HCT116 (cell line): ENCODE measurements at regions not wholly inside any gene's neighbourhood (a gene's known extent, or its start where the extent isn't known, plus 50 kb on each side); places are given as distances from the start of the nearest gene placed in this dataset.

Source experiments
- ATAC-seq: fragments of 200-7000 bp; cut with Tn5 transposase; 2 replicates; pipeline ENCODE4 v1.9.1; 2020; ENCODE audit warnings: mild to moderate bottlenecking, moderate library complexity
- BruUV-seq: library from RNA; stranded (reverse); fragments of 400-500 nt; replicated peaks from 2 replicates; lab custom pipeline; 2021; lab: Mats Ljungman, UMichigan
- CTCF ChIA-PET: fragments of 300-600 bp; sonication (Branson Sonifier 250); formaldehyde crosslinking; loops from one replicate; lab custom pipeline; 2021; ENCODE audit warnings: antibody characterized with exemption; lab: Charles Lee
- POLR2A ChIA-PET: fragments of 300-600, 350-600 bp; sonication (Branson Sonifier 250); formaldehyde crosslinking; loops from one replicate; lab custom pipeline; 2021; ENCODE audit warnings: antibody characterized with exemption; lab: Charles Lee
- RAD21 ChIA-PET, 2 experiments: fragments of 300-600 bp; sonication (Branson Sonifier 250); formaldehyde crosslinking; loops; one replicate each; lab custom pipeline; 2023; ENCODE audit warnings: low total read pairs in 2 of 2; ENCODE audit not compliant: uncharacterized antibody in 2 of 2, unreplicated experiment in 2 of 2, low non-redundant PET in 1 of 2; lab: Charles Lee
- DNase-seq: peaks from one replicate; pipeline ENCODE4 v3.0.0-alpha.2; 2010; ENCODE audit warnings: low read depth, low spot score
- H2AFZ ChIP-seq: fragments of 200-600 bp; shearing (Covaris generic), sonication (generic); 2 replicates; pipeline ENCODE4 v1.6.1; 2017; ENCODE audit warnings: low read depth, mixed run types, mixed read lengths, antibody characterized with exemption, low read length; ENCODE audit not compliant: poor library complexity, severe bottlenecking
- H3K27ac ChIP-seq: 2 replicates; pipeline ENCODE4 v1.5.1; 2012; ENCODE audit warnings: low read depth, low read length
- H3K27me3 ChIP-seq: fragments of 200-600 bp; sonication (generic); 2 replicates; pipeline ENCODE4 v1.6.1; 2016; ENCODE audit warnings: mixed run types, low read length, mixed read lengths; ENCODE audit not compliant: insufficient read depth
- H3K36me3 ChIP-seq, 2 experiments: fragments of 200-500 bp in 1 of 2; fragments of 200-600 bp in 1 of 2; sonication (Bioruptor generic) in 1 of 2; sonication (generic) in 1 of 2; 2 replicates each; pipeline versions ENCODE4 v1.5.1 to v1.6.1; 2014 to 2016; ENCODE audit warnings: low read length in 2 of 2, inconsistent platforms in 1 of 2, mixed read lengths in 1 of 2, mixed run types in 1 of 2; ENCODE audit not compliant: insufficient read depth in 2 of 2, control insufficient read depth in 1 of 2
- H3K4me1 ChIP-seq, 2 experiments: fragments of 200-600 bp in 1 of 2; sonication (generic) in 1 of 2; 2 replicates each; pipeline versions ENCODE4 v1.5.1 to v1.6.1; 2012 to 2017; ENCODE audit warnings: low read length in 2 of 2, inconsistent platforms in 1 of 2, mild to moderate bottlenecking in 1 of 2, mixed read lengths in 1 of 2, mixed run types in 1 of 2, moderate library complexity in 1 of 2; ENCODE audit not compliant: insufficient read depth in 2 of 2, control insufficient read depth in 1 of 2
- H3K4me2 ChIP-seq: fragments of 200-600 bp; sonication (generic); 2 replicates; pipeline ENCODE4 v1.6.1; 2017; ENCODE audit warnings: mixed run types, low read length, mixed read lengths
- H3K4me3 ChIP-seq, 2 experiments: fragments of 200-600 bp in 1 of 2; sonication (generic) in 1 of 2; replicated peaks in 1 of 2; 2 replicates each; pipeline ENCODE4 v1.5.1; 2011 to 2016; ENCODE audit warnings: low read length in 2 of 2, control low read depth in 1 of 2, low read depth in 1 of 2, mild to moderate bottlenecking in 1 of 2, mixed read lengths in 1 of 2, mixed run types in 1 of 2
- H3K79me2 ChIP-seq: fragments of 200-600 bp; sonication (generic); 2 replicates; pipeline ENCODE4 v1.6.1; 2017; ENCODE audit warnings: mild to moderate bottlenecking, mixed run types, low read length, moderate library complexity, mixed read lengths; ENCODE audit not compliant: insufficient read depth
- H3K9ac ChIP-seq: fragments of 200-600 bp; sonication (generic); 2 replicates; pipeline ENCODE4 v1.6.1; 2016; ENCODE audit warnings: low read length, mixed read lengths
- H3K9me2 ChIP-seq: fragments of 200-600 bp; sonication (generic), shearing (Covaris generic); 2 replicates; pipeline ENCODE4 v1.6.1; 2017; ENCODE audit warnings: mixed run types, mild to moderate bottlenecking, moderate library complexity; ENCODE audit not compliant: insufficient read depth
- H3K9me3 ChIP-seq, 2 experiments: fragments of 200-500 bp in 1 of 2; fragments of 200-600 bp in 1 of 2; sonication (Bioruptor generic) in 1 of 2; sonication (generic) in 1 of 2; 2 replicates each; pipeline ENCODE4 v1.6.1; 2014 to 2017; ENCODE audit warnings: low read length in 2 of 2, mixed read lengths in 2 of 2, inconsistent platforms in 1 of 2, low read depth in 1 of 2, mild to moderate bottlenecking in 1 of 2, mixed run types in 1 of 2, moderate library complexity in 1 of 2; ENCODE audit not compliant: control insufficient read depth in 1 of 2, insufficient read depth in 1 of 2
- H4K20me1 ChIP-seq: fragments of 200-600 bp; sonication (generic), shearing (Covaris generic); 2 replicates; pipeline ENCODE4 v1.6.1; 2017; ENCODE audit warnings: mixed run types, mild to moderate bottlenecking, moderate library complexity; ENCODE audit not compliant: insufficient read depth
- CEBPB ChIP-seq: IDR thresholded peaks from 2 replicates; pipeline ENCODE4 v1.6.1; 2012; ENCODE audit warnings: low read depth
- EGR1 ChIP-seq: IDR thresholded peaks from 2 replicates; pipeline ENCODE4 v1.6.1; 2012; ENCODE audit warnings: low read depth
- EZH2 ChIP-seq: fragments of 200-600 bp; sonication (generic); IDR thresholded peaks from 2 replicates; pipeline ENCODE4 v1.6.1; 2017; ENCODE audit warnings: antibody characterized with exemption, mixed run types
- EZH2phosphoT487 ChIP-seq: fragments of 200-600 bp; IDR thresholded peaks from 2 replicates; pipeline ENCODE4 v1.6.1; 2018; ENCODE audit warnings: antibody characterized with exemption, borderline replicate concordance
- JUND ChIP-seq: IDR thresholded peaks from 2 replicates; pipeline ENCODE4 v1.6.1; 2012
- POLR2AphosphoS5 ChIP-seq: IDR thresholded peaks from 2 replicates; pipeline ENCODE4 v1.6.1; 2011; ENCODE audit warnings: mild to moderate bottlenecking, low read depth, low read length, moderate library complexity
- RAD21 ChIP-seq: IDR thresholded peaks from 2 replicates; pipeline ENCODE4 v1.6.1; 2012; ENCODE audit warnings: low read depth, mild to moderate bottlenecking
- SIN3A ChIP-seq: IDR thresholded peaks from 2 replicates; pipeline ENCODE4 v1.6.1; 2012; ENCODE audit warnings: low read depth
- SP1 ChIP-seq: IDR thresholded peaks from 2 replicates; pipeline ENCODE4 v1.6.1; 2012; ENCODE audit warnings: low read depth
- SRF ChIP-seq: IDR thresholded peaks from 2 replicates; pipeline ENCODE4 v1.6.1; 2012; ENCODE audit warnings: low read depth
- YY1 ChIP-seq: IDR thresholded peaks from 2 replicates; pipeline ENCODE4 v1.6.1; 2011; ENCODE audit warnings: low read length, low read depth, moderate library complexity, mild to moderate bottlenecking; ENCODE audit not compliant: insufficient replicate concordance; ENCODE audit errors: extremely low read depth
- ZFX ChIP-seq: fragments of 450-650 bp; IDR thresholded peaks from 2 replicates; pipeline ENCODE4 v1.6.1; 2017
- intact Hi-C: fragments of 100-400 bp; cut with micrococcal nuclease; formaldehyde crosslinking; loops from 2 replicates; pipeline ENCODE4 v1.10.0; 2022
- TF ChIP-seq, protein P1 (sequence below): IDR thresholded peaks from 2 replicates; pipeline ENCODE4 v1.6.1; 2012
- TF ChIP-seq, protein P2 (sequence below): IDR thresholded peaks from 2 replicates; pipeline ENCODE4 v1.6.1; 2012
- TF ChIP-seq, protein P3 (sequence below): IDR thresholded peaks from 2 replicates; pipeline ENCODE4 v1.6.1; 2012; ENCODE audit warnings: low read depth
- TF ChIP-seq, protein P4 (sequence below), 3 experiments: fragments of 200-600 bp in 1 of 3; sonication (generic) in 1 of 3; IDR thresholded peaks in 2 of 3; conservative IDR thresholded peaks in 1 of 3; 2 replicates each; pipeline ENCODE4 v1.5.1; 2012 to 2017; ENCODE audit warnings: low read depth in 2 of 3, low read length in 2 of 3, antibody characterized with exemption in 1 of 3, borderline replicate concordance in 1 of 3, control low read depth in 1 of 3, mild to moderate bottlenecking in 1 of 3, mixed read lengths in 1 of 3, mixed run types in 1 of 3, moderate library complexity in 1 of 3; ENCODE audit not compliant: insufficient read depth in 1 of 3

DNA sequence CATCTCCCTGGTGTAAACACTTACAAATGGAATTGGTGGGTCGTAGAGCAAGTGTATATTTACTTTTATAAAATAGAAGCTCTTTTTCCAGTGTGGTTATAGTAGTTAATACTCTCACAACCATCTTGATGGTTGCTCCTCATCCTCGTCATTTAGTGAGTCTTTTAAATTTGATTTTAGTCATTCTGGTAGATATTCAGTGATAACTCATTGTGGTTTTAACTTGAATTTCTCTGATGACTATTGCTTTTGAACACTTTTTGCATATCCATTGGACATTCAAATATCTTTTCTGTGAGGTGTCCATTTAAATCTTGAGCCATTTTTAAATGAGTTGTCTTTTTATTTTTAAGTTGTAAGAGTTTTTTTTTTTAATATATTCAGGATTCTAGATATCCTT is 189.2 kb upstream of the PHACTR1 start:
- ATAC-seq = no peak
- Histone ChIP-seq H4K20me1 (no peaks in the 10 kb centered on the region), H2AFZ (no peak overlapping the region), H3K9me3 (no peaks in the 10 kb centered on the region), H3K4me2 (no peak overlapping the region), H3K9me2 (no peaks in the 10 kb centered on the region), H3K4me3 (no peak overlapping the region), H3K4me1 (no peaks in the 10 kb centered on the region), H3K36me3 (no peaks in the 10 kb centered on the region), H3K27me3 (no peaks in the 10 kb centered on the region), H3K79me2 (no peaks in the 10 kb centered on the region), H3K9ac (no peak overlapping the region), H3K27ac (no peak overlapping the region)
- ChIA-PET POLR2A (no interaction called here), RAD21 (no interaction called here), CTCF (no interaction called here)
- no TSS peak for BruUV-seq
- intact Hi-C loops = no loop called here
- DNase-seq = no peak
- TF ChIP-seq, protein P1, sequence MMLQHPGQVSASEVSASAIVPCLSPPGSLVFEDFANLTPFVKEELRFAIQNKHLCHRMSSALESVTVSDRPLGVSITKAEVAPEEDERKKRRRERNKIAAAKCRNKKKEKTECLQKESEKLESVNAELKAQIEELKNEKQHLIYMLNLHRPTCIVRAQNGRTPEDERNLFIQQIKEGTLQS = no peak
- TF ChIP-seq ZFX = no peak
- no peak for TF ChIP-seq POLR2AphosphoS5
- no peak for TF ChIP-seq YY1
- TF ChIP-seq CEBPB = no peak
- no peak for TF ChIP-seq SRF
- no peak for TF ChIP-seq EZH2
- no peak for TF ChIP-seq SIN3A
- TF ChIP-seq, protein P2, sequence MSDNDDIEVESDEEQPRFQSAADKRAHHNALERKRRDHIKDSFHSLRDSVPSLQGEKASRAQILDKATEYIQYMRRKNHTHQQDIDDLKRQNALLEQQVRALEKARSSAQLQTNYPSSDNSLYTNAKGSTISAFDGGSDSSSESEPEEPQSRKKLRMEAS = no peak
- no peak for TF ChIP-seq SP1

DNA sequence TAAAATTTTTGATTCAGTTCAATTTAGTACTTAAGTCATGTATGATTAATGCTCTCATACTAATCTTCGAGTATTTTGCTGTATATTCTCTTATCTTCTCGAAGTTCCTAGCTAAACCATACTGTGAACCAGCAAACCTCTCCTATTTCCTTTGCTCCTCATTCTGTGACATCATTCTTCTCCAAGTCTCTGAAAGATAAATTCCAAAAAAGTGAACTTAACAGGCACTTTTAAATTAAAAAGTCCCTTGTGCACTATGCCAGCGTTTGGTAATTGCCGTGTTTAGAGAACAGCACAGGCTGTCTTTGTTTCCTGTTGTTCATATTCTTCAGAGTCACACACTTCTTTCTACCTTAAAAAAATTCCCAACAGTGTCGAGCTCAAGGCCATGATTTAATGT is 188.4 kb upstream of the PHACTR1 start:
- POLR2A ChIA-PET = no interaction called here
- TF ChIP-seq, protein P2 = no peak
- TF ChIP-seq JUND = no peak
- no peak for TF ChIP-seq YY1
- TF ChIP-seq EZH2 = no peak
- TF ChIP-seq POLR2AphosphoS5 = no peak
- TF ChIP-seq, protein P3, sequence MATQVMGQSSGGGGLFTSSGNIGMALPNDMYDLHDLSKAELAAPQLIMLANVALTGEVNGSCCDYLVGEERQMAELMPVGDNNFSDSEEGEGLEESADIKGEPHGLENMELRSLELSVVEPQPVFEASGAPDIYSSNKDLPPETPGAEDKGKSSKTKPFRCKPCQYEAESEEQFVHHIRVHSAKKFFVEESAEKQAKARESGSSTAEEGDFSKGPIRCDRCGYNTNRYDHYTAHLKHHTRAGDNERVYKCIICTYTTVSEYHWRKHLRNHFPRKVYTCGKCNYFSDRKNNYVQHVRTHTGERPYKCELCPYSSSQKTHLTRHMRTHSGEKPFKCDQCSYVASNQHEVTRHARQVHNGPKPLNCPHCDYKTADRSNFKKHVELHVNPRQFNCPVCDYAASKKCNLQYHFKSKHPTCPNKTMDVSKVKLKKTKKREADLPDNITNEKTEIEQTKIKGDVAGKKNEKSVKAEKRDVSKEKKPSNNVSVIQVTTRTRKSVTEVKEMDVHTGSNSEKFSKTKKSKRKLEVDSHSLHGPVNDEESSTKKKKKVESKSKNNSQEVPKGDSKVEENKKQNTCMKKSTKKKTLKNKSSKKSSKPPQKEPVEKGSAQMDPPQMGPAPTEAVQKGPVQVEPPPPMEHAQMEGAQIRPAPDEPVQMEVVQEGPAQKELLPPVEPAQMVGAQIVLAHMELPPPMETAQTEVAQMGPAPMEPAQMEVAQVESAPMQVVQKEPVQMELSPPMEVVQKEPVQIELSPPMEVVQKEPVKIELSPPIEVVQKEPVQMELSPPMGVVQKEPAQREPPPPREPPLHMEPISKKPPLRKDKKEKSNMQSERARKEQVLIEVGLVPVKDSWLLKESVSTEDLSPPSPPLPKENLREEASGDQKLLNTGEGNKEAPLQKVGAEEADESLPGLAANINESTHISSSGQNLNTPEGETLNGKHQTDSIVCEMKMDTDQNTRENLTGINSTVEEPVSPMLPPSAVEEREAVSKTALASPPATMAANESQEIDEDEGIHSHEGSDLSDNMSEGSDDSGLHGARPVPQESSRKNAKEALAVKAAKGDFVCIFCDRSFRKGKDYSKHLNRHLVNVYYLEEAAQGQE = no peak
- TF ChIP-seq SIN3A = no peak
- TF ChIP-seq, protein P1 = no peak
- no peak for TF ChIP-seq EGR1
- TF ChIP-seq, protein P4, sequence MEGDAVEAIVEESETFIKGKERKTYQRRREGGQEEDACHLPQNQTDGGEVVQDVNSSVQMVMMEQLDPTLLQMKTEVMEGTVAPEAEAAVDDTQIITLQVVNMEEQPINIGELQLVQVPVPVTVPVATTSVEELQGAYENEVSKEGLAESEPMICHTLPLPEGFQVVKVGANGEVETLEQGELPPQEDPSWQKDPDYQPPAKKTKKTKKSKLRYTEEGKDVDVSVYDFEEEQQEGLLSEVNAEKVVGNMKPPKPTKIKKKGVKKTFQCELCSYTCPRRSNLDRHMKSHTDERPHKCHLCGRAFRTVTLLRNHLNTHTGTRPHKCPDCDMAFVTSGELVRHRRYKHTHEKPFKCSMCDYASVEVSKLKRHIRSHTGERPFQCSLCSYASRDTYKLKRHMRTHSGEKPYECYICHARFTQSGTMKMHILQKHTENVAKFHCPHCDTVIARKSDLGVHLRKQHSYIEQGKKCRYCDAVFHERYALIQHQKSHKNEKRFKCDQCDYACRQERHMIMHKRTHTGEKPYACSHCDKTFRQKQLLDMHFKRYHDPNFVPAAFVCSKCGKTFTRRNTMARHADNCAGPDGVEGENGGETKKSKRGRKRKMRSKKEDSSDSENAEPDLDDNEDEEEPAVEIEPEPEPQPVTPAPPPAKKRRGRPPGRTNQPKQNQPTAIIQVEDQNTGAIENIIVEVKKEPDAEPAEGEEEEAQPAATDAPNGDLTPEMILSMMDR (IDR thresholded peaks at IDR 0.05 in 2 of 3, conservative IDR thresholded peaks at IDR 0.05 in 1 of 3; ENCODE audit: borderline replicate concordance in 1 of 3, insufficient read depth in 1 of 3, low read depth in 2 of 3, low read length in 2 of 3) = no peak
- no peak for TF ChIP-seq EZH2phosphoT487
- TF ChIP-seq RAD21 = no peak

More for the DNA sequence above, 188.4 kb upstream of the PHACTR1 start:
- ATAC-seq = no peak
- ChIA-PET CTCF (no interaction called here), RAD21 (no interaction called here)
- no TSS peak for BruUV-seq
- DNase-seq = no peak
- H3K79me2 ChIP-seq = no peaks in the 10 kb centered on the region
- no peaks in the 10 kb centered on the region for H3K27me3 ChIP-seq
- no peak overlapping the region for H2AFZ ChIP-seq
- no peaks in the 10 kb centered on the region for H4K20me1 ChIP-seq
- H3K9ac ChIP-seq = no peak overlapping the region
- H3K27ac ChIP-seq = no peak overlapping the region
- no peaks in the 10 kb centered on the region for H3K9me3 ChIP-seq
- H3K4me2 ChIP-seq = no peak overlapping the region
- no peaks in the 10 kb centered on the region for H3K36me3 ChIP-seq
- H3K4me1 ChIP-seq = no peaks in the 10 kb centered on the region
- H3K9me2 ChIP-seq = no peaks in the 10 kb centered on the region
- intact Hi-C loops = no loop called here
- no peak overlapping the region for H3K4me3 ChIP-seq
